ENCODE measurements at regions not wholly inside any gene's neighbourhood (a gene's known extent, or its start where the extent isn't known, plus 50 kb on each side); places are given as distances from the start of the nearest gene placed in this dataset.

DNA sequence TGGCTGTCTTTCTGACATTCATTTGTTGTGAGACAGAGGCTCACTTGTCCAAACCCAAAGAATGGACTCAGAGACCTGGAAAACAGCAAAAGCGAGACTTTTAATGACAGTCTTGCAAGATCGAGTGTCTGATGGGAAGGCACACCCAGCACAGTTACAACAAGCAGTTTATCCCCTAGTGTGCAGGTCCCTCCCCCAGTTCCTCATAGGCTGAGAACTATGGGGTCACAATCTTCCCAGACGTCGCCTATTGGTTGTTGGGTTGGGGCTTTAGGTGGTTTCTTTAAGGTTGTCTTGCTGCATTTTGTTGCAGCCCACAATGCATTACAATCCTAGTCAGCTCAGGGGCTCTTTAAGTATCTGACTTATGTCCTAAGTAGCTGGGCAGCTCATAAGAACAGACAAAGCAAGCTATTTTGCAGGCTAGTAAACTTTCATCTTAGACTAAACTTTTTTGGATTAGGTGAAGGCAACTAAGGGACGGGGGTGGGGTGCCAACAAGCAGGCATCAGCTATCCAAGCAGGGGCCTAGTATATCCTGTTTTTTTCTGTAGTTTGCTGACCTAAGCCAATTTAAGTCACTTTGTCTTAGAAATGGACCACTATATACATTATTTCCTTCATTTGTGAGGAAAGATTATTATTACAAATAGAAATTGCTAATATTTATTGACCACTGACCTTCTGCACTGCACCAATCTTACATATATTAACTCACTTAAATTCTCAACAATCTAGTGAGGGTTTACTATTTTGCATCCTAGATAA is 151.8 kb downstream of the SETD4 start:
- intact Hi-C loops (cut with micrococcal nuclease) = no loop called here
- Mint-ChIP-seq H3K27me3 (ENCODE audit: low read depth in 2 of 2) (peaks cover 18 to 45% of the 10 kb centered on the region in 2 donors), H3K9me3 (no peaks in the 10 kb centered on the region), H3K27ac (no peak overlapping the region), H3K36me3 (no peaks in the 10 kb centered on the region), H3K4me1 (no peaks in the 10 kb centered on the region), H3K4me3 (no peak overlapping the region)
- Histone ChIP-seq H3K4me3 (ENCODE audit: low read length) (no peak overlapping the region), H3K27me3 (ENCODE audit: control insufficient read depth, insufficient read depth, low read length) (no peaks in the 10 kb centered on the region), H3K9me3 (ENCODE audit: control insufficient read depth, insufficient read depth, low read length) (no peaks in the 10 kb centered on the region), H3K36me3 (ENCODE audit: control insufficient read depth, insufficient read depth, low read length) (no peaks in the 10 kb centered on the region), H3K4me1 (ENCODE audit: control insufficient read depth, insufficient read depth, low read length) (no peaks in the 10 kb centered on the region), H3K27ac (ENCODE audit: low read length) (no peak overlapping the region)
- ATAC-seq (no peak), DNase-seq (no peak)
- 98% methylated on average over 3 of the region's 5 CpGs for WGBS (ENCODE audit: insufficient coverage)
- TF ChIP-seq, protein P1, sequence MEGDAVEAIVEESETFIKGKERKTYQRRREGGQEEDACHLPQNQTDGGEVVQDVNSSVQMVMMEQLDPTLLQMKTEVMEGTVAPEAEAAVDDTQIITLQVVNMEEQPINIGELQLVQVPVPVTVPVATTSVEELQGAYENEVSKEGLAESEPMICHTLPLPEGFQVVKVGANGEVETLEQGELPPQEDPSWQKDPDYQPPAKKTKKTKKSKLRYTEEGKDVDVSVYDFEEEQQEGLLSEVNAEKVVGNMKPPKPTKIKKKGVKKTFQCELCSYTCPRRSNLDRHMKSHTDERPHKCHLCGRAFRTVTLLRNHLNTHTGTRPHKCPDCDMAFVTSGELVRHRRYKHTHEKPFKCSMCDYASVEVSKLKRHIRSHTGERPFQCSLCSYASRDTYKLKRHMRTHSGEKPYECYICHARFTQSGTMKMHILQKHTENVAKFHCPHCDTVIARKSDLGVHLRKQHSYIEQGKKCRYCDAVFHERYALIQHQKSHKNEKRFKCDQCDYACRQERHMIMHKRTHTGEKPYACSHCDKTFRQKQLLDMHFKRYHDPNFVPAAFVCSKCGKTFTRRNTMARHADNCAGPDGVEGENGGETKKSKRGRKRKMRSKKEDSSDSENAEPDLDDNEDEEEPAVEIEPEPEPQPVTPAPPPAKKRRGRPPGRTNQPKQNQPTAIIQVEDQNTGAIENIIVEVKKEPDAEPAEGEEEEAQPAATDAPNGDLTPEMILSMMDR (IDR thresholded peaks at IDR 0.05) = no peak

DNA sequence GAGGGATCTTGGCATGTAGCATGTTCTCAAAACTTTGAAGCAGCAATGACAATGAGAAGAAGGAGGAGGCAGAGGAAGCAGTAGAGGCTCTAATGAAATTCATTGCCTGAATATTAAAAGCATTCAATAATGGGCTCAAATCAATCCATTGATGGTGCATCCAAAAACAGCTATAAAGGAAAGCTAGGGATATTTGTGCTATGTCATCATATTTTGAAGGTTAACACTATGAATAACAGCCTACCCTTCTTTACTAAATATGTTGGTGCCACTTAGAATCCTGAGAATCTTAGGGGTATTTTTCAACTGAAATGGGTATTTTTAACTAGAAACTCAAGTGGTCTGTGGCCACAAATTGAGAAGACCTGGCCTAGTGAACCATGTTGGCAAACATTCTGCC is 153.7 kb downstream of the SETD4 start:
- H3K36me3 Mint-ChIP-seq = no peaks in the 10 kb centered on the region
- no peak overlapping the region for H3K4me3 ChIP-seq (ENCODE audit: low read length)
- DNase-seq (no peak), ATAC-seq (no peak)
- H3K9me3 ChIP-seq (ENCODE audit: control insufficient read depth, insufficient read depth, low read length) = no peaks in the 10 kb centered on the region
- TF ChIP-seq, protein P1 (IDR thresholded peaks at IDR 0.05) = no peak
- no peaks in the 10 kb centered on the region for H3K4me1 ChIP-seq (ENCODE audit: control insufficient read depth, insufficient read depth, low read length)
- no peaks in the 10 kb centered on the region for H3K9me3 Mint-ChIP-seq
- intact Hi-C loops (cut with micrococcal nuclease) = no loop called here
- no peaks in the 10 kb centered on the region for H3K4me1 Mint-ChIP-seq
- H3K27me3 Mint-ChIP-seq (ENCODE audit: low read depth in 2 of 2) = peaks cover 14 to 34% of the 10 kb centered on the region in 2 donors
- no peak overlapping the region for H3K27ac Mint-ChIP-seq
- no peaks in the 10 kb centered on the region for H3K36me3 ChIP-seq (ENCODE audit: control insufficient read depth, insufficient read depth, low read length)
- no peak overlapping the region for H3K27ac ChIP-seq (ENCODE audit: low read length)
- H3K4me3 Mint-ChIP-seq = no peak overlapping the region
- no peaks in the 10 kb centered on the region for H3K27me3 ChIP-seq (ENCODE audit: control insufficient read depth, insufficient read depth, low read length)

DNA sequence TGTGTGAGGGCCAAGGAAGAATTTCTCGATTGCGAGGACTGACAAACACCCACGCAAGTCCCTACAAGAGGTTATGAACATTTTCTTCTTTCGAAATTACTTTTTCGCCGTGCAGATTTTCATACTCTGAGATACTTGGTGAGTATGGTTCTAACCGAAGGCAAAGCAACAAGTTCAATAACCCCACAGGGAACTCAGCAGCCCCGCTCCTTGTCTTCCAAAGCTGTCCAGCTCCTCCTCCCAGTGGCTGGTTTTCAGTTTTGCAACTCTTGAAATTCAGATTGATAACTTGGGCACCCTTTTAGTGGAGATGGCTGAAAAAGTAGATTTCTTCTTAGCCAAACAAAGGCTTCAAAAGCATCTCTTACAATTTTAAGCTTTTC is 154.4 kb downstream of the SETD4 start:
- H3K27me3 ChIP-seq (ENCODE audit: control insufficient read depth, insufficient read depth, low read length) = no peaks in the 10 kb centered on the region
- H3K27ac ChIP-seq (ENCODE audit: low read length) = no peak overlapping the region
- Mint-ChIP-seq H3K27ac (no peak overlapping the region), H3K9me3 (no peaks in the 10 kb centered on the region), H3K27me3 (ENCODE audit: low read depth in 2 of 2) (peaks cover 14 to 38% of the 10 kb centered on the region in 2 donors), H3K4me3 (no peak overlapping the region), H3K36me3 (no peaks in the 10 kb centered on the region), H3K4me1 (no peaks in the 10 kb centered on the region)
- TF ChIP-seq, protein P1 (IDR thresholded peaks at IDR 0.05) = no peak
- over 99% methylated on average over 8 of the region's 8 CpGs for WGBS (ENCODE audit: insufficient coverage)
- H3K9me3 ChIP-seq (ENCODE audit: control insufficient read depth, insufficient read depth, low read length) = no peaks in the 10 kb centered on the region
- DNase-seq (no peak), ATAC-seq (no peak)
- intact Hi-C loops (cut with micrococcal nuclease) = no loop called here
- H3K36me3 ChIP-seq (ENCODE audit: control insufficient read depth, insufficient read depth, low read length) = no peaks in the 10 kb centered on the region
- H3K4me1 ChIP-seq (ENCODE audit: control insufficient read depth, insufficient read depth, low read length) = no peaks in the 10 kb centered on the region
- H3K4me3 ChIP-seq (ENCODE audit: low read length) = no peak overlapping the region

Data from natural killer cell (primary cell).